Omental fat pad (tissue), 3 donors: ENCODE measurements at regions not wholly inside any gene's neighbourhood (a gene's known extent, or its start where the extent isn't known, plus 50 kb on each side); places are given as distances from the start of the nearest gene placed in this dataset.

Source experiments
- ATAC-seq: fragments of 150-250 bp; one replicate; pipeline ENCODE4 v1.9.1; 2016; ENCODE audit warnings: mild to moderate bottlenecking, moderate library complexity; ENCODE audit not compliant: low FRiP score
- DNase-seq: peaks from one replicate; pipeline ENCODE4 v3.0.0-alpha.2; 2019; ENCODE audit warnings: low spot score
- CTCF ChIP-seq, 3 donors: fragments of 450-650 bp; IDR thresholded peaks; one replicate each; pipeline ENCODE4 v1.5.1; 2016 to 2017; ENCODE audit warnings: antibody characterized with exemption in 3 of 3, mild to moderate bottlenecking in 3 of 3, moderate library complexity in 2 of 3

DNA sequence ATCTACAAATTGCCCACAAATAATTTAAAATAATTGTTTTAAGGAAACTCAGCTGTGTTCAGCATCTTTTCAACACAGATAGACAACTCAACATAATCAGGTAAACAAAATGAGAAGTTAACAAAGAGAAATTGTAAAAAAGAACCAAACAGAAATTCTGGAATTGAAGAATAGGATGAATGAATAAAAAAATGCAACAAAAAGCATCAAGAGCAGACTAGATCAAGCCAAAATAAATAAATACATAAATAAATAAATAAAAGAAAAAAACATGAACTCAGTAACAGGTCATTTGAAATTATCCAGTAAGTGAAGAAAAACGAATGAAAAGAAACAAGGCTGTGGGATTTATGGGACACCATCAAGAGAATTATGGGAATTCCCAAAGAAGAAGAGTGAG, 94.0 kb upstream of the CDK6 start:
- no peak for TF ChIP-seq CTCF (IDR thresholded peaks at IDR 0.05)
- ATAC-seq (no peak), DNase-seq (no peak)

GRCh38 chr7:92926697-92927044, 90.3 kb upstream of the CDK6 start:
- TF ChIP-seq CTCF (IDR thresholded peaks at IDR 0.05): no peak
- no peak for DNase-seq
- no peak for ATAC-seq

GRCh38 chr7:92925876-92926696, 89.7 kb upstream of the CDK6 start:
- TF ChIP-seq CTCF (IDR thresholded peaks at IDR 0.05): no peak
- ATAC-seq (no peak), DNase-seq (no peak)

- TF ChIP-seq CTCF (IDR thresholded peaks at IDR 0.05): no peak
- ATAC-seq (no peak), DNase-seq (no peak)
Observed at GRCh38 chr7:92924800-92925199, 88.4 kb upstream of the CDK6 start.

- DNase-seq (no peak), ATAC-seq (no peak)
- no peak for TF ChIP-seq CTCF (IDR thresholded peaks at IDR 0.05)
Observed at GRCh38 chr7:92917230-92917629, 80.9 kb upstream of the CDK6 start.

GRCh38 chr7:92916770-92917224, 80.4 kb upstream of the CDK6 start:
- no peak for TF ChIP-seq CTCF (IDR thresholded peaks at IDR 0.05)
- DNase-seq: no peak
- peak; percentile 86 for ATAC-seq

GRCh38 chr7:92915348-92915747, 79.0 kb upstream of the CDK6 start:
- TF ChIP-seq CTCF (IDR thresholded peaks at IDR 0.05): no peak
- ATAC-seq: no peak

More at GRCh38 chr7:92915348-92915747, 79.0 kb upstream of the CDK6 start:
- DNase-seq: no peak
